K562 (cell line): ENCODE measurements at regions not wholly inside any gene's neighbourhood (a gene's known extent, or its start where the extent isn't known, plus 50 kb on each side); places are given as distances from the start of the nearest gene placed in this dataset.

Experiments used
- ATAC-seq: fragments of 200-7000 bp; cut with Tn5 transposase; 3 replicates; pipeline ENCODE4 v1.9.1; 2020; ENCODE audit warnings: moderate library complexity
- BruUV-seq: library from RNA; stranded (reverse); fragments of 400-500 nt; replicated peaks from 2 replicates; lab custom pipeline; 2021; lab: Mats Ljungman, UMichigan
- CTCF ChIA-PET: fragments of 300-600 bp; formaldehyde crosslinking; extraction: SDS; loops from one replicate; lab custom pipeline; 2021; ENCODE audit warnings: low intra/inter-chr PET ratio; lab: Yijun Ruan, JAX
- POLR2A ChIA-PET: fragments of 300-600, 350-650 bp; sonication (Branson Sonifier 250); formaldehyde crosslinking; extraction: SDS; loops from one replicate; lab custom pipeline; 2021; ENCODE audit warnings: antibody characterized with exemption, inconsistent platforms; lab: Yijun Ruan, JAX
- DNase-seq, 4 experiments: peaks; one replicate each; pipeline versions ENCODE4 v3.0.0 to v3.0.0-alpha.2; 2011 to 2018; ENCODE audit warnings: low spot score in 3 of 4, mixed read lengths in 3 of 4; ENCODE audit errors: extremely low read depth in 1 of 4
- FAIRE-seq: peaks from 2 replicates; lab custom pipeline; 2011; peaks lifted over from hg19 to GRCh38; lab: Jason Lieb, UNC
- H2AFZ ChIP-seq: 2 replicates; pipeline ENCODE4 v1.6.0; 2011; ENCODE audit warnings: low read depth, low read length, control low read depth, inconsistent platforms
- H3K27ac ChIP-seq: fragments of 200-600 bp; 3 replicates; pipeline ENCODE4 v1.8.0; 2011; ENCODE audit warnings: low read depth, mild to moderate bottlenecking, control low read depth, inconsistent platforms, low read length, moderate library complexity, mixed read lengths; ENCODE audit errors: extremely low read depth
- H3K27me3 ChIP-seq, 2 experiments: fragments of 300-600 bp in 1 of 2; 2 replicates in 1 of 2; 3 replicates in 1 of 2; pipeline versions ENCODE4 v1.6.0 to v1.8.0; 2011; ENCODE audit warnings: inconsistent platforms in 2 of 2, low read length in 2 of 2, mild to moderate bottlenecking in 1 of 2, mixed read lengths in 1 of 2, moderate library complexity in 1 of 2; ENCODE audit not compliant: control insufficient read depth in 2 of 2, insufficient read depth in 2 of 2
- H3K36me3 ChIP-seq: fragments of 300-600 bp; 3 replicates; pipeline ENCODE4 v1.8.0; 2011; ENCODE audit warnings: mild to moderate bottlenecking, low read length, inconsistent platforms; ENCODE audit not compliant: control insufficient read depth, insufficient read depth
- H3K4me1 ChIP-seq, 2 experiments: fragments of 200-600 bp in 1 of 2; replicated peaks in 1 of 2; 2 replicates in 1 of 2; 3 replicates in 1 of 2; pipeline versions ENCODE4 v1.5.1 to v1.8.0; 2011; ENCODE audit warnings: inconsistent platforms in 2 of 2, low read length in 2 of 2, mild to moderate bottlenecking in 1 of 2, mixed read lengths in 1 of 2, moderate library complexity in 1 of 2; ENCODE audit not compliant: control insufficient read depth in 2 of 2, insufficient read depth in 2 of 2
- H3K4me2 ChIP-seq: 2 replicates; pipeline ENCODE4 v1.6.1; 2011; ENCODE audit warnings: low read length, control low read depth, inconsistent platforms, mixed read lengths; ENCODE audit not compliant: insufficient read depth
- H3K4me3 ChIP-seq: fragments of 200-600 bp; sonication (generic), shearing (Covaris generic); 2 replicates; pipeline ENCODE4 v1.5.1; 2016; ENCODE audit warnings: control low read depth, inconsistent platforms
- H3K79me2 ChIP-seq: fragments of 200-600 bp; 3 replicates; pipeline ENCODE4 v1.8.0; 2011; ENCODE audit warnings: low read length, inconsistent platforms; ENCODE audit not compliant: control insufficient read depth, insufficient read depth
- H3K9ac ChIP-seq, 2 experiments: 2 replicates each; pipeline versions ENCODE4 v1.6.0 to v1.6.1; 2011; ENCODE audit warnings: low read depth in 2 of 2, low read length in 2 of 2, control low read depth in 1 of 2, inconsistent platforms in 1 of 2, mild to moderate bottlenecking in 1 of 2, mixed read lengths in 1 of 2; ENCODE audit not compliant: insufficient read depth in 1 of 2
- H3K9me1 ChIP-seq: one replicate; pipeline ENCODE4 v1.6.0; 2011; ENCODE audit warnings: inconsistent platforms, mild to moderate bottlenecking, low read length, moderate library complexity; ENCODE audit not compliant: control insufficient read depth, insufficient read depth
- H3K9me3 ChIP-seq: replicated peaks from 2 replicates; pipeline ENCODE4 v1.5.1; 2011; ENCODE audit warnings: low read depth, low read length, inconsistent platforms; ENCODE audit not compliant: control insufficient read depth, insufficient read depth
- H4K20me1 ChIP-seq: replicated peaks from 2 replicates; pipeline ENCODE4 v1.6.1; 2011; ENCODE audit warnings: low read length, inconsistent platforms, mixed read lengths; ENCODE audit not compliant: control insufficient read depth, insufficient read depth
- AFF4 ChIP-seq: sonication (generic); formaldehyde crosslinking; IDR thresholded peaks from 2 replicates; pipeline ENCODE4 v1.8.0; 2023; ENCODE audit warnings: mild to moderate bottlenecking, missing genetic modification reagents
- BHLHE40 ChIP-seq: IDR thresholded peaks from 2 replicates; pipeline ENCODE4 v1.6.1; 2011; ENCODE audit warnings: low read length, improper control_type of control experiment
- CLOCK ChIP-seq: fragments of 250-450 bp; sonication (Bioruptor Pico); IDR thresholded peaks from 2 replicates; pipeline ENCODE4 v1.4.0; 2020; ENCODE audit warnings: mild to moderate bottlenecking, moderate library complexity, borderline replicate concordance
- FUS ChIP-seq: fragments of 200-400 bp; formaldehyde crosslinking; optimal IDR thresholded peaks from 2 replicates; pipeline ENCODE3; 2017; ENCODE audit warnings: low read depth, low read length
- GTF2F1 ChIP-seq: IDR thresholded peaks from 2 replicates; pipeline ENCODE4 v1.6.1; 2011; ENCODE audit warnings: low read depth, low read length, improper control_type of control experiment
- HLTF ChIP-seq: fragments of 450-650 bp; IDR thresholded peaks from 2 replicates; pipeline ENCODE4 v1.6.1; 2016
- MTA1 ChIP-seq: fragments of 450-650 bp; IDR thresholded peaks from 2 replicates; pipeline ENCODE4 v1.6.1; 2017; ENCODE audit warnings: borderline replicate concordance
- MYNN ChIP-seq, 2 experiments: sonication (generic); formaldehyde crosslinking in 1 of 2; IDR thresholded peaks; 2 replicates each; pipeline versions ENCODE4 v1.5.0 to v1.6.1; 2016 to 2020; ENCODE audit warnings: antibody characterized with exemption in 1 of 2, missing genetic modification reagents in 1 of 2
- NFXL1 ChIP-seq: fragments of 450-650 bp; formaldehyde crosslinking; IDR thresholded peaks from 2 replicates; pipeline ENCODE4 v1.4.0; 2021; ENCODE audit warnings: mild to moderate bottlenecking
- PTTG1 ChIP-seq: fragments of 450-650 bp; IDR thresholded peaks from 2 replicates; pipeline ENCODE4 v1.6.1; 2016; ENCODE audit warnings: low read depth, mild to moderate bottlenecking, missing genetic modification characterization, missing compliant biosample characterization
- RB1 ChIP-seq: fragments of 450-650 bp; IDR thresholded peaks from 2 replicates; pipeline ENCODE4 v1.6.1; 2017; ENCODE audit warnings: low read depth, mild to moderate bottlenecking
- RBM17 ChIP-seq: fragments of 200-400 bp; formaldehyde crosslinking; IDR thresholded peaks from 2 replicates; pipeline ENCODE4 v1.6.1; 2017; ENCODE audit warnings: low read depth, mild to moderate bottlenecking, low read length, borderline replicate concordance
- SRSF3 ChIP-seq: fragments of 200-400 bp; formaldehyde crosslinking; IDR thresholded peaks from 2 replicates; pipeline ENCODE4 v1.6.1; 2016; ENCODE audit warnings: mild to moderate bottlenecking, low read length, moderate library complexity; ENCODE audit not compliant: insufficient read depth
- TEAD4 ChIP-seq, 2 experiments: sonication (generic) in 1 of 2; formaldehyde crosslinking in 1 of 2; IDR thresholded peaks; 2 replicates each; pipeline versions ENCODE4 v1.6.1 to v1.8.0; 2012 to 2022; ENCODE audit warnings: borderline replicate concordance in 1 of 2, inconsistent platforms in 1 of 2, low read length in 1 of 2, mild to moderate bottlenecking in 1 of 2, missing genetic modification reagents in 1 of 2
- ZFPM2 ChIP-seq: fragments of 250-450 bp; sonication (Bioruptor Pico); IDR thresholded peaks from 2 replicates; pipeline ENCODE4 v1.5.1; 2022; ENCODE audit warnings: mild to moderate bottlenecking
- ZNF668 ChIP-seq: fragments of 250-450 bp; sonication (Bioruptor Pico); IDR thresholded peaks from 2 replicates; pipeline ENCODE4 v1.8.0; 2022; ENCODE audit warnings: mild to moderate bottlenecking, inconsistent platforms
- ZNF766 ChIP-seq: fragments of 200-800 bp; sonication (Bioruptor generic); conservative IDR thresholded peaks from 2 replicates; pipeline ENCODE4 v1.6.1; 2016; ENCODE audit warnings: missing genetic modification characterization, missing compliant biosample characterization
- WGBS: fragments of 100-300 bp; shearing (Covaris generic); methylation state at CpG from one replicate; pipeline ENCODE4 v1.1.6; 2016; ENCODE audit warnings: low coverage, mixed read lengths; ENCODE audit not compliant: insufficient coverage; ENCODE audit errors: missing lambda C conversion rate; 5-methylcytosine and 5-hydroxymethylcytosine counted together
- in situ Hi-C: fragments of 300-500 bp; cut with MboI; formaldehyde crosslinking; loops from 4 replicates; pipeline ENCODE4 v1.15.0; 2018; ENCODE audit warnings: inconsistent platforms, mixed read lengths
- intact Hi-C: fragments of 100-400 bp; cut with micrococcal nuclease; formaldehyde crosslinking; loops from 2 replicates; pipeline ENCODE4 v1.14.2; 2022

GRCh38 chr1:81186261-81186660, 614.5 kb upstream of the ADGRL2 start:
- POLR2A ChIA-PET: no interaction called here
- FAIRE-seq: no peak
- no peak overlapping the region for H3K4me3 ChIP-seq
- no peak overlapping the region for H3K27ac ChIP-seq
- no peaks in the 10 kb centered on the region for H3K27me3 ChIP-seq
- DNase-seq: no peak
- H3K9me3 ChIP-seq: no peaks in the 10 kb centered on the region; the same call in 1 of the 2 replicates
- H3K4me1 ChIP-seq: no peaks in the 10 kb centered on the region
- H3K9ac ChIP-seq: no peak overlapping the region
- H3K36me3 ChIP-seq: no peaks in the 10 kb centered on the region
- H3K79me2 ChIP-seq: no peaks in the 10 kb centered on the region
- no peak overlapping the region for H2AFZ ChIP-seq
- H3K9me1 ChIP-seq: no peaks in the 10 kb centered on the region
- H3K4me2 ChIP-seq: no peak overlapping the region
- intact Hi-C loops: no loop called here
- 0% methylated on average over 2 of the region's 2 CpGs for WGBS
- in situ Hi-C loops: no loop called here
- no peak for ATAC-seq
- TF ChIP-seq RB1 (no peak), NFXL1 (no peak), FUS (no peak), ZFPM2 (CRISPR knock-in tag) (no peak), MTA1 (no peak), SRSF3 (no peak), PTTG1 (no peak), GTF2F1 (no peak), CLOCK (CRISPR knock-in tag) (no peak), BHLHE40 (no peak), MYNN (IDR thresholded peaks at IDR 0.05) (no peak), MYNN (CRISPR knock-in tag; IDR thresholded peaks at IDR 0.05) (no peak), ZNF766 (no peak), AFF4 (CRISPR knock-in tag) (no peak), RBM17 (no peak), ZNF668 (no peak), TEAD4 (IDR thresholded peaks at IDR 0.05; ENCODE audit: low read length) (no peak), TEAD4 (CRISPR knock-in tag; IDR thresholded peaks at IDR 0.05; ENCODE audit: borderline replicate concordance) (no peak), HLTF (no peak)
- TF ChIP-seq, all 486 proteins: peak for 0
- CTCF ChIA-PET: no interaction called here
- BruUV-seq: no TSS peak
- no peaks in the 10 kb centered on the region for H4K20me1 ChIP-seq
